ENCODE measurements at regions not wholly inside any gene's neighbourhood (a gene's known extent, or its start where the extent isn't known, plus 50 kb on each side); places are given as distances from the start of the nearest gene placed in this dataset.

GRCh38 chr6:71125216-71125615 lies 163.4 kb upstream of the OGFRL1 start:
- no peak for DNase-seq

DNA sequence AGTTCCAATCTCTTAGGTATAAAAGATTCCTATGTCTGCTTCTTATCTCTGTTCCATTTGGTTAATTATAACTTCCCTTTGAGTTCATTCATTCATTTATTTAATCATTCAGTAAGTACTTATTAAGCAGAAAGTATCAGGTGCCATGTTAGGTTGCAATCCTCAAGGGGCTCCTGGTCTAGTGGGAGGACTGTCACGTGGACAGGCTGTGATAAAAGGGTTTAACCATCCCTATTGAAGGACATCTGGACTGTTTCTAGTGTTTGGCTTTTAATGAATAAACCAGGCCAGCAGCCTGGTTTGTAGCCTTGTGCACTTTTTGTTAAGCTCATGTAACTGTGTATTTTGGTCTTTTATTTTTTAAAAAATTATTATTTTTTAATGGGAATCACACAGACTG lies 162.1 kb upstream of the OGFRL1 start:
- no peak for DNase-seq

- no peak for DNase-seq
These were observed 161.2 kb upstream of the OGFRL1 start for GRCh38 chr6:71127374-71127773.

DNA sequence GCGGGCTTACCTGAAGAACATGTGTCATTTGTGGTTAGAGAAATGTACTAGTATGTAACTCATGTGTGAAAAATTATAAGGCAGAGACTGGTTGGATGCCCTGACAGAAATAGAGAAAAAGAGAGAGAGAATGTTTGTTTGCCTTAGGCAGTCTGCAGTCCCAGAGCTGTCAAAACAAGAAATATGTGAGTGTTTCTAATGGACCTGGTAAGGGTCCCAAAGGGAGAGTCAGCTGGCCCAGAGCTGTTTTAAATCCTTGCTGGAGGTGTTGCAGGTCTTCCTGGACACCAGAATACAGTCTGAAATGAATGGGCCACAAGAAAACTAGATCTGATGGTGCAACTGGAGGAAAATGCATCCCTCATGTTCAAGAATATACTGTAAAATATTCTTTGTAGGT lies 158.3 kb upstream of the OGFRL1 start:
- DNase-seq = no peak

DNA sequence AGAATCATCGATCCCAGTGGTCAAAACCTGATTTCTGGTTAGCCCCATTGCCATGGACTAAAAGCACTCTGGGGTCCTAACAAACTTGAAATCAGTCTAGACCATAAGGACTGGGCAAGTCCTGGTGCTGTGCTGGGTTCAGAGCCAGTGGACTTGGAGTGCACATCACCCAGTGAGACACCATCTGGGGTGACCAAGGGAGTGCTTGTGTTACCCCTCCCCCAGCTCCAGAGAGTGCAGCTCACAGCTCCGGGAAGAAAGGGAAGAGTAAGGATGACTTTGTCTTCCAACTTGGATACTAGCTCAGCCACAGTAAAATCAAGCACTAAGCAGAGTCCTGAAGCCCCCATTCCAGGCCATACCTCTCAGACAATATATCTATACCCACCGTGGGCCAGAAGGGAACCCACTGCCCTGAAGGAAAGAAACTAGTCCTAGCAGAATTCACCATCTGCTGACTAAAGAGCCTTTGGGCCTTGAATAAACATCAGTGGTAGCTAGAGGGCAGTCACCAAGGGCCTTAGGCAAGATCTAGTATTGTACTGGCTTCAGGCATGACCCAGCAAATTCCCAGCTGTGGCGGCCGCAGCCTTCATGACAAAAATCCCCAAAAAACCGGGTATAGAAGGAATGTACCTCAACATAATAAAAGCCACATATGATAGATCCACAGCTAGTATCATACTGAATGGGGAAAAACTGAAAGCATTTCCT lies 153.5 kb upstream of the OGFRL1 start:
- no peak for DNase-seq

DNA sequence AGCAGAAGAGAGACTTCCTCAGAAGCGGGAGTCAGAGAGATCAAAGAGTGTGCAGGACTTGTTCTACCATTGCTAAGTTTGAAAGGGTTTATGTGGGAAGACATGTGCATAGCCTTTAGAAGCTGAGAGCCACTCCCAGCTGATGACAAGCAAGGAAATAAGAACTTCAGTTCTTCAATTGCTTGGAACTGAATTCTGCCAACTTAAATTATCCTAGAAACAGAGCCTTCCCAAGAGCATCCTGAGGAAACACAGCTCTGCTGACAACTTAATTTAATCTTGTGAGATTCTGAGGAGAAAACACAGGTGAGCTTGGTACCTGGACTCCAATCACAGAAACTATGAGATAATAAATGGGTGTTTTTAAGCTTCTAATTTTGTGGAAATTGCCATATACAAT lies 150.6 kb upstream of the OGFRL1 start:
- no peak for DNase-seq

- DNase-seq = no peak
These were observed 150.2 kb upstream of the OGFRL1 start for GRCh38 chr6:71138376-71138775.

- no peak for DNase-seq
These were observed 149.4 kb upstream of the OGFRL1 start for GRCh38 chr6:71139249-71139648.

GRCh38 chr6:71153755-71154325 lies 134.8 kb upstream of the OGFRL1 start:
- DNase-seq = no peak

DNA sequence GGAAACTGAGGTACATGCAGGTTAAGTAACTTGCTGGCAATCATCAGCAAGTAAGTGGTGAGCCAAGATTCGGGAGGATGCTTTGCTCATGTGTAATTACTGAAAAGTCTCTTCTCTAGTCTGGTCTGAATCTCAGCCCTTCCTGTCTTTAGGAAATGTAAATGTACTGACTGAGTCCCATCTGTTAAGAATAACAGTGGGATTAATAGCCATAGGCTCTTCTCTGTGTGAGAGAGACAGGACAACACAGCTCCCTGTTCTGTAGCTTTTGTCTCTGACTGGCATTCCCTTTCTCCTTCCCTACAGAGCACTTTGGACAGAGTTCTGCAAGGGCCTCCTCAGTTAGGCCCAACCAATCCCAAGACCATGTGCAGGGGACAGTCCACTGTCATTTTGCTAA lies 131.3 kb upstream of the OGFRL1 start:
- no peak for DNase-seq

GRCh38 chr6:71164890-71165289 lies 123.7 kb upstream of the OGFRL1 start:
- DNase-seq = no peak

DNA sequence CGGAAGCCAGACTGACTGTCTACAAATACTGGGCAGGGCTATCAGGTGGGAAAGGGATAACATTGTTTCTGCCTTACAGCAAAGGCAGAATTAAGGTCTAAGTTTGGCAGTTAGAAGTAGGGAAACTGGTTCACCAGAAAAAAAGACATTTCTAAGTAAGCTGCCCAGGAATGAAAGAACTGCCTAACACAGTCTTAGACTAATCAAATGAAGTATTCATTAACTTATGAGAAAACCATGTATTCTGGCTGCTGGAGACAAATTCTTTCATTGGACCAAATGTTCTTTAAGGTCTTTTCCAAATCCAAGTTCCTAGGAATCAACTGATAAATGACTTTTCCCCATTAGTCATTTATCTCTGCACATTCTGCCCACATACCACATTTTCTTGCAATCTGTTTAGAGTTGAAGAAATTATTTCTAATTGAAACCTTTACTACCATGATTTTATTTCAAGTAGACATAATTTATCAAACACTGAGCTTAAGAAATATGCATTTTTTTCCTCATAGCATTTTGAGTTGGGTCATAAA lies 120.3 kb upstream of the OGFRL1 start:
- no peak for DNase-seq

DNA sequence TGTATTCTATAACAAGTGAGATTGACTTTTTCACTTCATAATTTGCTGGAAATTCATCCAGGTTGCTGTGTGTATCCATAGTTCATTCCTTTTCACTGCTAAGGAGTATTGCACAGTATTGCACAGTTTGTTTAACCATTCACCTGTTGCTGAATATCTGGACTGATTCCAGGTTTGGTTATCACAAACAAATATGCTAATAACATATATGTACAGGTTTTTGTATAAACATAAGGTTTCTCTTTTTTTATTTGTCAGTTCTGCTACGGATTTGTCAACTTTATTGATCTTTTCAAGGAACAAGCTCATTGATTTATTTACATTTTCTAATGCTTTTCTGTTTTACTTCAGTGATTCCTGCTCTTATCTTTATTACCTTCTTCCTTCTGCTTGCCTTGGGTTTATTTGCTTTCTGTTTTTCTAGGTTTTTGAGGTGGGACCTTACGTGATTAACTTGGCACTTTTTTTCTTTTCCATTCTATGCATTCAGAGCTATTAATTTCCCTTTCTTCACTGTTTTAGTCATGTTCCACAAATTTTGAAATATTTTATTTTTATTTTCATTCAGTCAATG lies 117.0 kb upstream of the OGFRL1 start:
- no peak for DNase-seq

- no peak for DNase-seq
These were observed 109.2 kb upstream of the OGFRL1 start for GRCh38 chr6:71179249-71179885.

DNA sequence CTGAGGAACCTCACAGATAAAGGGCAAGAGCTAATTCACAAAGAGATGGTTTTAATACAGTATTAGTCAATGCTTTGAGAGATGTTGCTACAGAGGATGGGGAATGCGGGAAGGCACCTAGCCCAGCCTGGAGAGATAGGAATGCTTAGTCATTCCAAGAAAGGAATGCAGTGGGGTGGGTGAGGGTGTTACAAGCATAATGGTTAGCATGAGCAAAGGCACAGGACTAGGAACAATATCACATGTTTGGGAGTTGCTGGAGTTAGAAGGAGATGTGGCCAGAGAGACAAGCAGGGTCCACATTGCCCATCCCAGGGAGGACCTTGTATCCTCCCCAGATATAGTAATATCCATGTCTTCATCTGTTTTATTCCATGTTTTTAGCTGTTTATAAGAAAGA lies 107.0 kb upstream of the OGFRL1 start:
- no peak for DNase-seq

GRCh38 chr6:71187141-71187540 lies 101.5 kb upstream of the OGFRL1 start:
- no peak for DNase-seq

DNA sequence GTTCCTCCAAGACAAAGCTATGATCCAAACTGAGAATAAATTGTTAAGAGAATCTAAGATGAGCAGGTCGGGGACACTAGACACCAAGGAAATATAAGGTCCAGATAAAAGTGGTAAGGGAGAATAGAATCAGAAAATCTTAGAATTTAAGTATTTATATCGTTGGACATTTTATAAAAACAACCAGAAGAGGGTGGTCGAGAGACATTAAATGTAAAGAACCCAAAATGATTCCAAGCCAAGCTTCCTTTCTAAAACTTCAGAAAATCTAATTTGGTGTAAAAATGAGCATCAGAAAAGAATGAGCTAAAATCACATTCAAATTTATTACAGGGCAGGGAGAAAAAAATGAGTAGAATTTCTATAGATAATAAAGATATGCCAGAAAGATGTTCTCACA lies 97.8 kb upstream of the OGFRL1 start:
- DNase-seq = peak in 1 of 2 experiments; percentile 74

DNA sequence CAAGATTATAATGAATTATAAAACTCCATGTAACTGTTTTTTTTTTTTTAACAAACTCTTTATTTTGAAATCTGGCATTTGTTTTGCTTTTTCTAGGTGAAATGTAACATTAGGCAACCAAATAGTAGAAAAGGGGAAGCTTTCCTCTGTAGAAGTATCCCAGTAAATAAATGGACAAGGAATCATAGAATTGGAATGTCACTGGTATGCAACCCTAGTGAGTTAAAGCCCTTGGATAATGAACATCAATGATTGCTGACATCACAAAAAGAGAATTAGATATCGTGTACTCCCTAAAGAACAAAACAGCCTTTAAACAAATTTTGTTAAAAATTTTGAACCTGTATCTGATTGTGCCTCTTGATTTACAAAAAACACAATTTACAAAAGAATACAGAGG lies 93.9 kb upstream of the OGFRL1 start:
- no peak for DNase-seq

DNA sequence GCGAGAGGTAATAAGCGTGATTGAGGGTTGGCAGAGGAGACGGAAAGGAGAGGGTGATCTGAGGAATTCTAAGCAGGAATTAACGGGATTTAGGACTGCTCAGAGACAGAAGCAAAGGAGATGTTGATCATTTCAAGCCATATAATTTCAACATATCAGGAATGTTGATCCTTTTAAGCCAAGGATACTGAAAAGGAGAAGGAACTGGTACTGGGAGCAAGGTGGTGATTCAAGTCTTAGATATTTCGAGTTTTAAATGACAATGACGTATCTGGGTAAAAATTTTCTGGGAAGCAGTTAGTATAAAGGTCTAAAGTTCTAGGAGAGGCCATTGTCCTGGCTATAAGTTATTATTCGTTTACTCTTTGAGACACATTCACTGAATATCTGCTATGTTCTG lies 91.3 kb upstream of the OGFRL1 start:
- DNase-seq = no peak

GRCh38 chr6:71197780-71198179 lies 90.8 kb upstream of the OGFRL1 start:
- DNase-seq = no peak

DNA sequence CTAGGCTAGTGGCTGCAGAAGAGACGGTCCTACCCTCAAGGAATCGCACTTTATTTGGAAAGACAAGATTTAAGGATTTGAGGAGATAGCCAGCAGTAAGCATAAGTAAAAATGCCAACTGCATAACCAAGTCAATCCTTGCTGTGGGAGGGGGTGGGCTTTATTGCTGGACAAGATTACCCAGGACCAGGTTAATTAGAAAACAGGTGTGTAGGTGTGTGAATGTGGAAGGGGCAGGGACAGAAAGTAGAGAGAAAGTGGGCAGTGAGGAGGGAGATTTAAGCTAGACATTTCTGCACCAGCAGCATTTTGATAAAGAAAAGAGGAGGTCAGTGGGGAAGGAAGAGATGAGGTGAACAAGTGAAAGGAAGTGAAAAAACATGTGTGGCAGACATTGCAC lies 89.7 kb upstream of the OGFRL1 start:
- no peak for DNase-seq

DNA sequence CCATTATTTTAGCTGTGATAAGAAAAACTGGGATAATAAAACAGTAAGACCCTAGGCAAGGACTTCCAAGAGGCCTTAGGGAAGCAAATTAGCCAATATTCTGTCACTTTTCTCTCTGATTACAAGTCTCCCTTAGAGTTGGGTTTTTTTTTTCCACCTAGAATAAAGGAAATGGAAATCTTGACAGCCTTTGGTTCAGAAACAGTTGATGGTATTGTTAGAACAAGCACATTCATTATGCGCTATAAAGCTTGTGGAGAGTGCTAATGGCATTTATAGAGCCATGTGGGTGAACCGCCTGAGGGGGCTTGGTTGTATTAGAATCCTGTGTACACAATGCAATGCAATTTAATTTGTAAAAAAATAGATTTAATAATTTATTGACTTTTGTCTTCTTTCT lies 88.9 kb upstream of the OGFRL1 start:
- DNase-seq = peak in 1 of 2 experiments; percentile 22

GRCh38 chr6:71203206-71203605 lies 85.4 kb upstream of the OGFRL1 start:
- DNase-seq = no peak

DNA sequence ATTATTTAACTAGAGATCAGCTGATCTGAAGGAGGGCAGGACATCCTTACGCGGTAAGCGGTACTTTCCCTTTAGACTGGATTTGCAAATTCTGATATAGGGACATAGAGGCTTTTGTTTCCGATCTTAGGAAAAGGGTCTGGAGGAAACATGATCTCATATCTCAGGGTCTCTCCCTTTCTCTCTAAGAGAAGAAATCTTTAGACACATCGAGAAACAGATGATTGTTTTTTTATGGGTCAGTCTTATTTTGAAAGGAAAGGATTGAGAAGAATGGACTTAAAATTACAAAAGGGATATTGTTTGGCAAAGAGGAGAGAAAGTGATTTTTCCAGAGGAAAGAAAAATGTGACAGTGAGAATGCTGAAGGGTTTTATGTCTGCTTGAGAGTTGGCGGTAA lies 83.9 kb upstream of the OGFRL1 start:
- DNase-seq = no peak
